HTR-8/SVneo (cell line): ENCODE measurements at regions not wholly inside any gene's neighbourhood (a gene's known extent, or its start where the extent isn't known, plus 50 kb on each side); places are given as distances from the start of the nearest gene placed in this dataset.

Source experiments
- DNase-seq: peaks from one replicate; pipeline ENCODE4 v3.0.0; 2011; ENCODE audit warnings: low spot score, mixed read lengths; ENCODE audit not compliant: insufficient read length
- FAIRE-seq: peaks from 2 replicates; lab custom pipeline; 2011; peaks lifted over from hg19 to GRCh38; lab: Jason Lieb, UNC

DNA sequence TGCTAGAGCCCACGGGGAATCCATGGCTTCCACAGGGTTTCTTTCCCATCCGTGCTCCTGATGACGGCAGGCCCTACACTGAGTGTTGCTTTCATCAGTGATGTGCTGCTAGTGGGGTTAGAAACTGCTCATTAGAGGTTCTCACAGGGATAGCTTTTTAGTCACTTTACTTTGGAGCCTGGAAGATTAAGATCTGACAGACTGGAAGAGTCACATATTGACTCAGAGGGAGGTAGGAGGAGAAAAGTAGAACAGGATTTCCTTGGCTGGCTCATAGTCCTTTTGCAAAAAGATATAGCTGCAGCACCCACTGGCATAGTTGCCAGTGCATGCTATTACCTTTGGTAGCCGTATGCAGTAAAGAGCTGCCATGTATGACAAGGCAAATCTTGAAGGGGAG is 890.3 kb downstream of the C6orf118 start:
- FAIRE-seq, result no peak

DNA sequence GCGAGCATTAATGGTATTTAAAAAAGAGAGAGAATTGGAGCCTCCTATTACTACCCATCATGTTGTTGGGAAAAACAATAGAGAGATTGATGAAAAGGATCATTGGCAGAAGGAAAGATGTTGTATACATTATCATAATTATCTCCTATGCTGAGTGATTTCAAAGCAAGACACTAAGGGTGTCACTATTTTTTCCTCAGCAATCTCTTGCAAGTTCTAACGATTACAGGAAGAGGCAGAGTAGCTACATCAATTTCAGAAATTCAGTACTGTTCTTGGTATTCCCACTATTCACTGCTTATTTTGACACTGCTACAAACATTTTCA is 891.2 kb downstream of the C6orf118 start:
- no peak for DNase-seq
- no peak for FAIRE-seq

More for the DNA sequence above, 890.3 kb downstream of the C6orf118 start:
- DNase-seq, result no peak

DNA sequence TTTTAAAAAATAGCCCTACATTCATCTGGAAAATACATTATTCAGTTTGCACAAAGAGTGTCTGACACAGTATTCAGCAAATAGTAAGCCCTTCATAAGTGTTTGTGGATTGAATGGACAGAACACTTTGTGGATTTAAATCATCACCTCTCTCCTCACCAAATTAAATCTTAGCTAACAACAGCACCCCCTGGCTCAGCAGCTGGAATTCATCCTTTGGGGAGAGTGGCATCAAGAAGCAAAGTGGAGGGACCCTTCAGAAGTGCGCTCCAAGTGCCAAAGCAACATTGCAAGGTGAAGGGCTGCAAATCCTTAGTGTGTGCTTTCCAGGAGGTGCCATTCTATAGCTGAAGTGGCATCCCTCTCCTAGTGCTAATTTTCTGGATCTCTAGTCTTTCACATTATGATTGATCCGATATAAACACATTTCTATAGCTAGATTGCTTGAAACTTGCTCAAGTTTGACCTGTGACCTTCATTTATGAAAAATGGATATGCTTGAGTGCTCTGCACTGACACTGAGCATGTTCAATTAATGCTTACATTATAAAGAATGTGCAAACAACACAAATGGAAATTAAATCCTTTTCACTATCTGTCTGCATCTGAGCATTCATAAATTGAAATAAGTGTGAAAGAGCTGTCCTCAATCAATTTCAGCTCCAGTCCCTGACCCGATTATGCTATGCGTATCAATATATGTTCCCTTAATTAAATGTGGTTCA is 891.7 kb downstream of the C6orf118 start:
- FAIRE-seq, result no peak
- DNase-seq, result no peak

DNA sequence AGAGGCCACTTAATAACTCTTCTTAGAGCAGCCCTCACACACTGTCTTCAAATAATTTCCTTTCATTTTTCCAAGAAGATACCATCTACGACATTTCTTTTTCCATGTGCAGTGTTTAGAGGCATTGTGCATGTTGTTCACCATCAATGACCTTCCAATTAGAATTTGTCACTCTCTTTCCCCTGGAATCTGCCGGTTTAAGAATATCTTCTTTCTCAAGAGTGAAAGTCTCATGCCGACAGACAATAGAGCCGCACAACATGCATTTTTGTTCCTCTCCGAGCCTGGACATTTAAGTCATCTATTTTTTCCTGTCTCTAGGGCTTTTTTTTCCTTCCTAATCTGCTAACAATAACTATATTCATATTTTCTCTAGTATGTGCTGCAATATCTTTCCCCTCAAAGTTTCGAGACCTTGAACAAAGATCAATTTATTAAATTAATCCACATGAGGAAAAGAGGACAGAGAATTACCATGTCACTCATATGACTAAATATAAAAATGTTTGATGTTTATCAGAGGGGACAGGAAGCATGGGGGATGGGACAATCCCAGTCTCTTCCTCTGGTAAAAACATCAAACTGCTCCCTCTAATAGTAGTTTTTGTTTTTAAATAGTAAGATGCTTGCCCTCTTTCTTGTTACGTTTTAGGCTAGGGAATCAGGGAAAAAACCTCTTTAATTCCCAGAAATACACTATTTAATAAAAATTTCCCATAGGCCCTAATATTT is 893.4 kb downstream of the C6orf118 start:
- no peak for FAIRE-seq

DNA sequence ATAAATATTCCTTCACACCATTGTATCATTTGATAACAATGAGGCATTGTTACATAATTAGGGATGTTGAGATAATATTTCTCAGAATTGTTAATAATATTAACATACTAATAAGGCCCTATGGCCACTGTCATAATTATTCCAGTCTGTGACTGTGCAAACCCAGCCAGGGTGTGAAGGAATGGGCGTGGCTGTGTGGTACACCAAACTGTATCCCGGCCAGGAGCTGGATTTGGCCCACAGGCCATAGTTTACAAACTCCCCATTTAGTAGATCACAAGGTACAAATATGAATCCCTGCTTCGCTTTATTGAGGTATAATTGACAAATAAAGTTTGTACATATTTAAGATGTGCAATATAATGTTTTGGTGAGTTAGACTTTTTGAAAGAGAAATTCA is 894.7 kb downstream of the C6orf118 start:
- FAIRE-seq, result no peak
- DNase-seq, result no peak

More for the DNA sequence above, 893.4 kb downstream of the C6orf118 start:
- DNase-seq, result no peak

DNA sequence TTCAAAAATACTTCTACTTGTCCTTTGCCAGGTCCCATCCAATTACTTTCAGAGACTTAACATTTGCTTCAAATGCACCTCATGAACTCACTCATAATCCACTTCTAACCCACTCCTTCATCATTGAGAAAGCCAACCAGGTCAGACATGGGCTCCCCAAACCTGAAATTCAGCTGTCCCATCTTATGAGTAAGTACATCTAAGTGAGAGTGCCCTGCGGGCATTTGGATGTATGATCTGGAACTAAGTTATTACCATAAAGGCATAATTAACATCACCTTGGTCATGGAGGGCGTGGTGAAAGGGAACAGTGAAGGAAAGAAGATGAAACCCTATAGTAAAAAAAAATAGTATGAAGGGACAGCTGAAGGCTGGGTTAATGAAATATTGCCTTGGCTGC is 896.8 kb downstream of the C6orf118 start:
- DNase-seq, result no peak
- FAIRE-seq, result no peak

DNA sequence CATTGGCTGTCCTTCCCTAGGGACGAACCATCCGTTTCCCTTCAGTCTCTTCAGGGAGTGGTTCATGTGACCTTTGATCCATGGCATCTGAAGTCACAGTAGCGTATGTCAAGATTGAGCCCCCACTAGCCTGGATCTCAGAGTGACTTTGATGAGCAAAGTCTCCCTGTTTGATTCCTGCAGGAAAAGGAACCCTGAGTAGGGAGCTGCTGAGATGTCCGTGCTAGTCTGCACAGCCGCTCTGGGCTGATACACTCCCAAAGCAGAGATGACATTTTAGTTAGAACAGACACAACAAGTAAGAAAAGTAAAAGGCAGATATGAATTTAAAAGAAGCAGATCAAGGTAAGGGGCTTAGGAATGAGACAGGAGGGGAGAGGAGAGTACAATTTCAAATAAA is 899.4 kb downstream of the C6orf118 start:
- DNase-seq (no peak), FAIRE-seq (no peak)

DNA sequence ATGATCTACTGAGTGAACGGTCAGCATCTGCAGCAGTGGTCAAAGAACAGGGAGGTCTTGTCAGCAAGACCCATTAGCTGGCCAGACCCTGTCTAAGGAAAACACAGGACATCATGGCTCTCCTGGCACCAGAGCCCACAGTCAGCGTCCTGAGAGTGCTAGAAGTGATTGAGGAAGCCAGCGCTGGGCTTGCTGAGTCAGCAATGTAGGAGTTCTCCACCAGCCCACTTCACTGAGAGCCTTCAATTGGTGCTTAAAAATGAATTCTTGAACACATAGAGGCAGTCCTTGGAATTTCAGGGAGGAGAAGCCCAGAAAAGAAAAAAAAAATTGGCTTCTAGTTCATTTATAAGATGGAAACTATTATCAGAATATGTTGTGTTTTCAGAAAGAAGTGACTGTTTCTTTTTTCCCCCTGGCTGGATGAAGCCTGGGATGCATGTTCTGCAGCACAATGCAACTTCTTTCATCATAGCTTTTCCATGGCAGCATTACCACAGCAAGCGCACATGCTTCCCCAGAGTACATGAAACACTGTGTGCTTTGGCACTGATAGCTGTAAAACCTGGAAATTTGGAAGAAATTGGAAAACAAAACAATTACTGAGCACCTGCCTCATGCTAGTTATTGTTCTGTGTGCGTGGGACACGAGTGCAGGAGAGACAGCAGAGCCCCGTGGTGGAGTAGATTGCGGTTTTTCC is 899.9 kb downstream of the C6orf118 start:
- FAIRE-seq (no peak), DNase-seq (no peak)

DNA sequence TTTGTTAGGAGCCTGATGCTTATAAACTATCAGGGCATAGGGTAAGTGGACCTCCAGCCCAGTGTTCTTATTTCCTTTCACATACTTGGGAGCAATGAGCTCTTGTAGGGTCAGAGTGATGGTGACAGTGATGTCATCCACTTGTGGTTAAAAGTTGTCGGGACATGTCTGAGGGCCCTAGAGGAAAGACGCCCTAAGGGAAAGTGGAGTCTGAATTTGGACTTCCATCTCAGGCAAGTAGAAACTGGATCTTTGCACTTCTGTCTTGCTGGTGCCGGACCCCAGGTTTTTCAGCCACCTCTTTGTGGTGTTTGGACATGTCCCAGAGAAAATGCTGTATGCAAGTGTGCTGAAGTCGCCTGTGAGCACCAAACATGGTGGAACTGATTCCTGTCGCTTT is 900.5 kb downstream of the C6orf118 start:
- DNase-seq (no peak), FAIRE-seq (no peak)

DNA sequence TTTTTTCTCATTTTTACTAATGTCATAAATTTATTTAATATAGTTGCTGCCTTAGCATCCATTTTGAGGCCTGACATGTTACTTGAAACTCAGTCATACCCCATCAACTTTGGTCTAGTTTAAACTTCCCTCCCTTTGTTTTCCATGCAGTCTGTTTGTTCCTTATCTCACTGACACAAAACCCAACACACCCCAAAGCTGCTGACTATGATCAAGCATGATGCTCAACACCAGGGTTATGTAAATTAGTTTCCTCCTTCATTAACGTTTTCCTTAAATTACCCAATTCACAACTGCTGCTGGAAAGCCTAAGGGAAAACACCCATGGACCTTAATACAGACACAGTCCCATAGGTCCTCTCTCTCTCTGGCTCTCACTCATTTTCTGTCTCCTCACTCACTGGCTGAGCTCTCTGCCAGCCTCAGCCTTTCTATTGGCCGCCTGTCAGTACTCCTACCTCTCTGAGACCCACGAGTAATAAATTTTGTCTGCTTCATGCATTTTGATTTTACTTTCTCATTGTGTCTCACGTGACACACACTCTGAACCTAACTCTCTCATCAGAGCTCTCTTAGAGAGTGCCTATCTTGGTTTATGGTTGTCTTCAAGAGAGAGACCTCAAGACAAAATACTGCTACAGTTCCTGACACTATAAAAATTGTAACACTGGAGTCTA is 904.5 kb downstream of the C6orf118 start:
- no peak for FAIRE-seq
- no peak for DNase-seq

DNA sequence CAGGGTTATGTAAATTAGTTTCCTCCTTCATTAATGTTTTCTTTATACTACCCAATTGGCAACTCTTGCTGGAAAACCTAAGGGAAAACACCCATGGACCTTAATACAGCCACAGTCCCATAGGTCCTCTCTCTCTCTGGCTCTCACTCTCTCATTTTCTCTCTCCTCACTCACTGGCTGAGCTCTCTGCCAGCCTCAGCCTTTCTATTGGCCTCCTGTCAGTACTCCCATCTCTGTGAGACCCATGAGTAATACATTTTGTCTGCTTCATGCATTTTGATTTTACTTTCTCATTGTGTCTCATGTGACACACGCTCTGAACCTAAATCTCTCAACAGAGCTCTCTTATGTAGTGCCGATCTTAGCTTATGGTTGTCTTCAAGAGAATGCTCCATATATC is 907.5 kb downstream of the C6orf118 start:
- DNase-seq (no peak), FAIRE-seq (no peak)

DNA sequence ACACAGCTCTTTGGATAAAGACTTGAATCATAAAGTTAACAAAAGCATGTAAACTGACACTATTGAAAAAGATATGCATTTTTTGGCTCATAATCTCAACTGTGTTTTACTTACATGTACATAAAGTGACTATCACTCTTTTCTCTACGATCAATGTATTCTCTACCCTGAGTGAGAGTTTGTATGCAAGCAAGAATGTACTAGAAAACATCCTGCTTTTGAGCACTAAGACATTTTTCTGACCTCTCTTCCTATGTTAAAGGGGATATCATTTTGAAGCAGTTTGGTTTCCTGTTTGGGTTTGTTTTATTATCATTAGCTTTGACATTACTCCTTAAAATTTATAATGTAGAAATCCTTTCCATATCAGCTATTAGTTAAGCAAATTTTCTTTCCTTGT is 910.8 kb downstream of the C6orf118 start:
- DNase-seq (no peak), FAIRE-seq (no peak)

DNA sequence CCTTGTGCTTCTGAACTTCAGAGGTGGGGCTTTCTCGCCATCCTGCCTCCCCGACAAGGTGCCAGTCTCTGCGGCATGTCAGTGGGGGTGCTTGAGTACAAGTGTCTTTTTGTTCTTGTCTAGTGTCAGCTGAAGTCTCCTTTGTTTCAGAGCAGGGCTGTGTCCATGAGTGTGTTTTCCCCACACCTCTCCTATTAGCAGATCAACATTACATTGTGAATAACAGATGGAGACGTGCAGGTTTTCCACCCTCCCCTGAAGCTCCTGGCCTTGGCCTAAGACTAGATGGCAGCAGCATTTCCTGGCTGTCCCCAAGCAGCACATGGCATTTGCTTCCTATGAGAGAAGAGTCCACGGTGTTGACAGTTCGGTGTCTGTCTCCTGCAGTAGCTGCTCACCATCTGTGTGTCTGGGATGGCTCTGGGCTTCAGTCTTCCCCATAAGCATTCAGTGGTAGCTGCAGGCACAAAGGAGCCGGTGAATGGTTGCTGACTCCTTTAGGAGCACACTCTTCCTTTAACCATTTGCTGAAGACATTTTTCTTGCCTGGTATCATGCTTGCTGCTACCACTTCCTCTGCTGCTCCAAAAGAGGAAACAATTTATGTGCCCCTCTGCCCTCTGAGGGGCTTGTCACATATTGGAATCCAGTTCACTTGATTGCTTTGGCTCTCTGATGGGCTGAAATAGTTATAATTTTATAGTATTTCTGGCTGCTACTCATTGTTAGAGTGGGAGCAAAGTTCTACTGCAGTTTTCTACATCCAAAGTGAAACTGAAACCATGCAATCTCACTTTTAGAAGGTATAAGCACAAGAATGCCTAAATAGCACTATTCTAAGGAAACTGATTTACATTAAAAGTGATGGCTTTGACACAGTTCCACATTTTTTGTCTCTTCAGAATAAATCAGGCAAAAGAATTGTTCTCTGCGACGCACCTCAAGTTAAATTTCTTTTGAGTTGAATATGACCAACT is 913.0 kb downstream of the C6orf118 start:
- no peak for FAIRE-seq
- no peak for DNase-seq

DNA sequence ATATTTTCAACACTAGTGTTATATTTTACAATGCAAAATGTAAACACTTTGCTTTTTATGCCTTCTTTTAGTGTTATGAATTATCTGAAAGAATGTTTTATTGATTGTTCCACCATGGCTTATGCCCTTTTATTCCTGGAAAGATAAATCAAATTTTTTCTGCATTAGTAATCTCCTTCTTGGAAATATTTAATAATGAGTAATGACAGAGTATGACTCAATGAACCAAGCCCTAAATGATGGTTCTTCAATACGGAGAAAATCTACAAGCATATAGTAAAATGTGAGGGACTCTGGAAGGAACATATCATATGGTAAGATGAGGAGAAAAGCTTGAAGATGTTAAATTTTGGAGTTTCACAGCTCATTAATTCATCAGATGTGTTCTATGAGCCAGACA is 929.6 kb downstream of the C6orf118 start:
- DNase-seq, result no peak
- FAIRE-seq, result no peak

DNA sequence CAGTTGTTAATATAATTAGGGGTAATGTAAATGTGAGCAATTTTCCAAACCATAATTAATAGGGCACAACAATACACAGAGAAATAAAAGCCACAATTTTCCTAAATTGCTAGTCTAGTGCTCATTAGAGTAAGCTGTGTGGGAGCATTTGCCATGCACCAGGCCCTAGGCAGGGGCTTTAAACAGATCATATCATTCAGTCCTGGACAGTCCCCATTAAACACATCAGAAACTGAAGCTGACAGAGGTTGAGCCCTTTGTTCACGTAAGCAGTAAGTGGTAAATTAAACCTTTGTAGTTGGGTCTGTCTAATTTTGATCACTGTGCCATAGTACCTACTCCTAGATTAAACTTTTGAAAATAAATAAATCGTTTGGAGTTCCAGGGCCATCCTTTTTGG is 931.1 kb downstream of the C6orf118 start:
- DNase-seq, result no peak
- no peak for FAIRE-seq

DNA sequence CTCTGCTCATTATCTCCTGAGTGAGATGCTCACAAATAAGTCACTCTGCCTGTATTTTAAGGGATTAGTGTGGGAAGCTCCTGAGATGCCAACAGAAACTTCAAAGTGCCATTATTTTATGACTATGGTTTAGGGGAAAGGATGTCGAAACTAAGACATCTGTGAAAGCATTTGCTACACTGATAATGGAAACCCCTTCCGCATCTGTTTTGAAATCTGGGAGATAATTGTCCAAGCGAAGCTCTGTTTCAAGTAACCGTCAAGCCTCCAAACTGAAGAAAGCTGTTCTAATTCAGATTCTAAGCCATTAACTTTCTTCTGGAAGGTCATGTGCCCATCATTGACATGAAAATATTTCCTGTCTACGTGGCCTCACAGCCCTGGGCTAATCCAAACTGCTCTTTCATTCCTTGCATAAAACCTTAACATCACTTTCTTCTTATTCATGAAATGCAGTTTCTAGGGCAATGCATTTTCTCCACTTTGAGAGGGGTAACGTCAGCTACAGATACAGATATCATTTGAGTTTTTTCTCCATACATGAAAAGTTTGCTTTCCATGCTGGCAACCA is 932.0 kb downstream of the C6orf118 start:
- DNase-seq, result no peak
- no peak for FAIRE-seq

DNA sequence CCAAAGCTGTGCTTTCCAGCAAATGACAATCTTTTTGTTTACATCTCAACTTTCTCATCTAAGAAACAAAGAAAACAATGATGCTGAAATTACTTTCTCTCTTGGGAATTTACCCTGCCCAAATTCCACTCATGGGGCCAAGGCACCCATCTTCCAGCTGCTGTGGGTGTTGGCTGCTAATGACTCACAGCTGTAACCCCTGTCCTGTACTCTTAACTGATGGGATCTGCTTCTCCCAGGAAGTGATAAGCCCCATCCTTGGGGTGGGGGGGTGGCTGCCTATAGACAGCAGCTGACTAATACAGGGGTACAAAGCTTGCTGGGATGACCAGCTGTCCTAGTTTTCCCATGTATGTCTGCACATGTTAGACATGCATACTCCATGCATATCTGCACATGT is 938.6 kb downstream of the C6orf118 start:
- FAIRE-seq (no peak), DNase-seq (no peak)

DNA sequence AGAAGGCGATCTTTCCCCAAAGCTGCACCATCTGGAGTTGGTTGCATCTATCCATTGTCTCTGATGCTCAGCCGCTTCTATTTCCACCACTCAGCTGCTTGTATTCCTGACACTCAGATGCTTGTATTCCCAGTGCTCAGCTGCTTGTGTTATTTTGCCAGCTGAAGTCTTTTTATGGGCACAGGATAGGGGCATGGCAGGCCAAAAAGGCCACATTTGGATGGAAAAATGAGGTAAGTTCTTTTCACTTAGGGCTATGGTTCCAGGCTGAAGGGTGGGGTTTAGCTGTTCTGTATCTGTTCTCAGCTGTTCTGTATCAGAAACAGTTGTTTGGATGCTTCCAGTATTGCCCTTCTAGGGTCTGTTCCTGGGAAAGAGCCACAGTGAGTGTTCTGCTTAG is 944.9 kb downstream of the QKI start:
- DNase-seq (no peak), FAIRE-seq (no peak)

DNA sequence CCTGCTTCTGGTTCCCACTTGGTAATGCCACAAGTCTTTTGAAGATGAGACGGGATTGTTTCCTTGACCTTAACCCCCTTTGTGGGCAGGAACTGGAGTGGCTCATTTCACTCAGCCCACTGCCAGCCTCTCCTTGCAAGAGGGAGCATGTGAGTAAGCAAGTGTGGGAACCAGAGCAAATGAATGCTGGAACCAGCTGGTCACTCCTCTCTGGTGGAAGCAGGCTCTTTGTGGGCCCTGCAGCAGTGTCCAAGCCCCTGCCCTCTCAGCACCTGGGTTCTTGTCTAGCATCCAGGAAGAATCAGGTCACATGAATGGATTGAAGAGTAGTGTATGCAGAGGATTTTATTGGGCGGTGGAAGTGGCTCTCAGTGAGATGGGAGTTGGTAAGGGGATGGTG is 944.5 kb downstream of the QKI start:
- FAIRE-seq (no peak), DNase-seq (no peak)
